ENCODE measurements at regions not wholly inside any gene's neighbourhood (a gene's known extent, or its start where the extent isn't known, plus 50 kb on each side); places are given as distances from the start of the nearest gene placed in this dataset.

DNA sequence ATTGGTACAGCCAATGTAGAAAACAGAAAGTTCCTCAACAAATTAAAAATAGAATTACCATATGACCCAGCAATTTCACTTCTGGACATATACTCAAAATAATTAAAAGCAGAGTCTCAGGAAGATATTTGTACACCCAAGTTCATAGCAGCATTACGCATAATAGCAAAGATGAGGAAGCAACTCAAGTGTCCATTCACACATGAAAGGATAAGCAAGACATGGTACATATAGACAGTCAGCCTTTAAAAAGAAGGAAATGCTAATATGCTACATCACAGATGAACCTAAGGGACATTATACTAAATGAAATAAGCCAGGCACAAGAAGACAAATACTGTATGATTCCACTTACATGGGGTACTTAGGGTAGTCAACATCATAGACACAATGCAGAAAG is 76.7 kb downstream of the ANXA2R start (continued):
- TF ChIP-seq TBP (IDR thresholded peaks at IDR 0.05; ENCODE audit: low read depth, low read length) = no peak

- POLR2A ChIA-PET (ENCODE audit: partially characterized antibody) = no interaction called here
- no peaks in the 10 kb centered on the region for H3K79me2 ChIP-seq (ENCODE audit: control insufficient read depth in 1 of 2, insufficient read depth in 2 of 2, low read length in 2 of 2)
- TF ChIP-seq GABPA (IDR thresholded peaks at IDR 0.05; ENCODE audit: borderline replicate concordance, insufficient read depth, low read length) (no peak), SIN3A (conservative IDR thresholded peaks at IDR 0.05 in 1 of 2, IDR thresholded peaks at IDR 0.05 in 1 of 2; ENCODE audit: low read depth in 1 of 2, low read length in 2 of 2) (no peak), SUZ12 (IDR thresholded peaks at IDR 0.05; ENCODE audit: low read length) (no peak), KDM5A (IDR thresholded peaks at IDR 0.05; ENCODE audit: low read length) (no peak), TCF12 (IDR thresholded peaks at IDR 0.05; ENCODE audit: low read depth, low read length) (no peak), POLR2A (IDR thresholded peaks at IDR 0.05; ENCODE audit: control extremely low read depth in 1 of 2, low read depth in 2 of 2, low read length in 2 of 2) (no peak), EZH2 (IDR thresholded peaks at IDR 0.05; ENCODE audit: low read depth, low read length, severe bottlenecking) (no peak), BACH1 (IDR thresholded peaks at IDR 0.05; ENCODE audit: low read length) (no peak), EP300 (IDR thresholded peaks at IDR 0.05; ENCODE audit: borderline replicate concordance in 1 of 2, low read depth in 2 of 2, low read length in 2 of 2) (no peak), CHD1 (IDR thresholded peaks at IDR 0.05; ENCODE audit: low read depth, low read length) (no peak), RXRA (IDR thresholded peaks at IDR 0.05; ENCODE audit: insufficient read depth, low read depth, low read length) (no peak)
- TF ChIP-seq, protein P1, sequence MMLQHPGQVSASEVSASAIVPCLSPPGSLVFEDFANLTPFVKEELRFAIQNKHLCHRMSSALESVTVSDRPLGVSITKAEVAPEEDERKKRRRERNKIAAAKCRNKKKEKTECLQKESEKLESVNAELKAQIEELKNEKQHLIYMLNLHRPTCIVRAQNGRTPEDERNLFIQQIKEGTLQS (IDR thresholded peaks at IDR 0.05; ENCODE audit: insufficient read depth, low read depth, low read length) = no peak
Observed at GRCh38 chr5:42962124-42962523, 78.0 kb downstream of the ANXA2R start.

More at GRCh38 chr5:42962124-42962523, 78.0 kb downstream of the ANXA2R start:
- H3K79me1 ChIP-seq (ENCODE audit: low read depth, low read length) = no peaks in the 10 kb centered on the region
- no peaks in the 10 kb centered on the region for H3K9me3 ChIP-seq (ENCODE audit: insufficient read depth in 2 of 2, low read depth in 1 of 2, low read length in 1 of 2)
- 78% methylated on average over 2 of the region's 2 CpGs; no CpG with 5 or more reads in 1 of the 2 experiments for WGBS, 2 experiments (ENCODE audit: extremely low coverage in 1 of 2, insufficient coverage in 1 of 2, insufficient read length in 1 of 2, insufficient replicate concordance in 2 of 2, low coverage in 1 of 2, low lambda C conversion rate in 2 of 2, missing lambda C conversion rate in 1 of 2)
- FAIRE-seq = no peak
- no peaks in the 10 kb centered on the region for H3K4me1 ChIP-seq (replicated peaks in 1 of 4; ENCODE audit: control insufficient read depth in 3 of 4, insufficient read depth in 4 of 4, low read length in 3 of 4)
- no peak overlapping the region for H4K91ac ChIP-seq (replicated peaks; ENCODE audit: insufficient read length, low read length)
- H4K5ac ChIP-seq (ENCODE audit: insufficient read length, low read depth, low read length) = no peak overlapping the region
- no peak overlapping the region for H4K8ac ChIP-seq (ENCODE audit: extremely low read depth, insufficient read depth, low read length)
- H3K56ac ChIP-seq (replicated peaks; ENCODE audit: insufficient read length, low read depth, low read length) = no peak overlapping the region
- no peak overlapping the region for H3K4me3 ChIP-seq (ENCODE audit: extremely low read depth in 1 of 4, insufficient read depth in 2 of 4, low read depth in 3 of 4, low read length in 4 of 4)
- H3K36me3 ChIP-seq (ENCODE audit: control insufficient read depth in 2 of 4, insufficient read depth in 4 of 4, low read length in 3 of 4) = no peaks in the 10 kb centered on the region
- no peak overlapping the region for H2BK20ac ChIP-seq (ENCODE audit: low read length)
- no peak overlapping the region for H3K4ac ChIP-seq (replicated peaks; ENCODE audit: insufficient read length, low read depth, low read length)
- no peak overlapping the region for H3K4me2 ChIP-seq (ENCODE audit: insufficient read depth in 1 of 2, low read depth in 2 of 2, low read length in 2 of 2)
- H3K27ac ChIP-seq (ENCODE audit: low read depth, low read length) = no peak overlapping the region
- no peak for DNase-seq (ENCODE audit: low read depth in 1 of 2, low spot score in 2 of 2)
- no peaks in the 10 kb centered on the region for H4K20me1 ChIP-seq (replicated peaks in 1 of 2; ENCODE audit: control insufficient read depth in 1 of 2, insufficient read depth in 2 of 2, low read length in 2 of 2)
- no peaks in the 10 kb centered on the region for H3K27me3 ChIP-seq (replicated peaks in 1 of 4; ENCODE audit: control insufficient read depth in 3 of 4, extremely low read depth in 1 of 4, insufficient read depth in 3 of 4, low read length in 3 of 4)
- no peak overlapping the region; the same call in 1 of the 2 replicates for H2AFZ ChIP-seq (ENCODE audit: low read length)
- no peak overlapping the region for H3K23ac ChIP-seq (ENCODE audit: insufficient read length)
- H3K9ac ChIP-seq (replicated peaks in 1 of 4; ENCODE audit: extremely low read depth in 1 of 4, low read depth in 3 of 4, low read length in 3 of 4) = no peak overlapping the region
- no peaks in the 10 kb centered on the region for H3K23me2 ChIP-seq (ENCODE audit: low read depth, low read length)
- H2BK12ac ChIP-seq (ENCODE audit: low read depth, low read length) = no peak overlapping the region
- H3K18ac ChIP-seq (ENCODE audit: extremely low read depth, low read length) = no peak overlapping the region
- CTCF ChIA-PET (ENCODE audit: partially characterized antibody) = interaction anchor here (0.6 to 1.7 kb wide), 3 partner anchors 9 to 148 kb away, joined by 3 to 5 read pairs (median 4); no protein-coding TSS in a partner anchor
- H2AK5ac ChIP-seq (ENCODE audit: low read depth, low read length) = no peak overlapping the region
- H2BK5ac ChIP-seq (ENCODE audit: low read depth, low read length) = no peak overlapping the region
- H2BK120ac ChIP-seq (replicated peaks; ENCODE audit: low read depth, low read length) = no peak overlapping the region
- H2BK15ac ChIP-seq (ENCODE audit: low read length) = no peak overlapping the region
- H3K14ac ChIP-seq (ENCODE audit: insufficient read length) = no peak overlapping the region
